Tongue (tissue), 1 donor: ENCODE measurements at regions not wholly inside any gene's neighbourhood (a gene's known extent, or its start where the extent isn't known, plus 50 kb on each side); places are given as distances from the start of the nearest gene placed in this dataset.
"Not testable (repeated sequence)": the region's sequence is repeated elsewhere in the genome, so short reads cannot be mapped to it uniquely, and the experiment has no call there.

Experiments used
- DNase-seq: peaks from one replicate; pipeline ENCODE4 v3.0.0-alpha.2; 2015

GRCh38 chr3:127072221-127072771, 89.4 kb downstream of the PLXNA1 start:
- no peak for DNase-seq

GRCh38 chr3:127072971-127073783, 90.3 kb downstream of the PLXNA1 start:
- DNase-seq, result no peak

- peak; percentile 16 for DNase-seq
Measured at GRCh38 chr3:127073941-127074820, 91.3 kb downstream of the PLXNA1 start.

GRCh38 chr3:127074900-127075360, 92.0 kb downstream of the PLXNA1 start:
- peak; percentile 34 for DNase-seq

- DNase-seq, result not testable (repeated sequence)
Measured at GRCh38 chr3:127076166-127076992, 93.5 kb downstream of the PLXNA1 start.

- DNase-seq, result no peak
Measured at GRCh38 chr3:127077068-127077467, 94.2 kb downstream of the PLXNA1 start.

- DNase-seq, result no peak
Measured at GRCh38 chr3:127077505-127078064, 94.7 kb downstream of the PLXNA1 start.

GRCh38 chr3:127078626-127079025, 95.7 kb downstream of the PLXNA1 start:
- no peak for DNase-seq

GRCh38 chr3:127079211-127079610, 96.3 kb downstream of the PLXNA1 start:
- DNase-seq, result no peak

GRCh38 chr3:127081001-127081720, 98.2 kb downstream of the PLXNA1 start:
- no peak for DNase-seq

GRCh38 chr3:127082066-127082465, 99.2 kb downstream of the PLXNA1 start:
- DNase-seq, result no peak

GRCh38 chr3:127083778-127084397, 101.0 kb downstream of the PLXNA1 start:
- DNase-seq, result no peak

- DNase-seq, result no peak
Measured at GRCh38 chr3:127084401-127084990, 101.6 kb downstream of the PLXNA1 start.

GRCh38 chr3:127085576-127085975, 102.7 kb downstream of the PLXNA1 start:
- DNase-seq, result no peak

- not testable (repeated sequence) for DNase-seq
Measured at GRCh38 chr3:127086591-127086990, 103.7 kb downstream of the PLXNA1 start.

- DNase-seq, result no peak
Measured at GRCh38 chr3:127087441-127087840, 104.5 kb downstream of the PLXNA1 start.

- no peak for DNase-seq
Measured at GRCh38 chr3:127088511-127089351, 104.2 kb upstream of the PRR23E start.

- peak; percentile 82 for DNase-seq
Measured at GRCh38 chr3:127089486-127090145, 103.3 kb upstream of the PRR23E start.
